Loucy (cell line): ENCODE measurements at regions not wholly inside any gene's neighbourhood (a gene's known extent, or its start where the extent isn't known, plus 50 kb on each side); places are given as distances from the start of the nearest gene placed in this dataset.

Experiments
- H2AFZ ChIP-seq: fragments of 200-600 bp; sonication (generic); 2 replicates; pipeline ENCODE4 v1.6.0; 2016; ENCODE audit warnings: antibody characterized with exemption, mild to moderate bottlenecking, low read length, moderate library complexity
- H3F3A ChIP-seq: fragments of 200-600 bp; 2 replicates; pipeline ENCODE4 v1.6.0; 2016; ENCODE audit warnings: antibody characterized with exemption, low read depth, mild to moderate bottlenecking
- H3K27me3 ChIP-seq: fragments of 200-600 bp; sonication (generic); 2 replicates; pipeline ENCODE4 v1.6.1; 2014; ENCODE audit warnings: low read length, mild to moderate bottlenecking; ENCODE audit not compliant: insufficient read depth, poor library complexity, severe bottlenecking
- H3K36me3 ChIP-seq: fragments of 200-600 bp; sonication (generic); 2 replicates; pipeline ENCODE4 v1.6.1; 2016; ENCODE audit warnings: low read length; ENCODE audit not compliant: insufficient read depth
- H3K4me1 ChIP-seq: fragments of 200-600 bp; sonication (generic); 2 replicates; pipeline ENCODE4 v1.5.1; 2014; ENCODE audit warnings: low read length, mild to moderate bottlenecking; ENCODE audit not compliant: insufficient read depth, poor library complexity, severe bottlenecking
- H3K4me2 ChIP-seq: fragments of 200-600 bp; sonication (generic); 2 replicates; pipeline ENCODE4 v1.6.0; 2014; ENCODE audit warnings: antibody characterized with exemption, low read length, low read depth, mild to moderate bottlenecking; ENCODE audit not compliant: poor library complexity, severe bottlenecking
- H3K4me3 ChIP-seq: fragments of 200-600 bp; sonication (generic); 2 replicates; pipeline ENCODE4 v1.5.1; 2014; ENCODE audit warnings: low read length, mild to moderate bottlenecking, mixed read lengths; ENCODE audit not compliant: poor library complexity, severe bottlenecking
- H3K79me2 ChIP-seq: fragments of 200-600 bp; sonication (generic); 2 replicates; pipeline ENCODE4 v1.6.1; 2014; ENCODE audit warnings: low read length; ENCODE audit not compliant: insufficient read depth
- H3K9ac ChIP-seq: fragments of 200-600 bp; sonication (generic); 2 replicates; pipeline ENCODE4 v1.6.0; 2014; ENCODE audit warnings: mild to moderate bottlenecking, low read depth, low read length, moderate library complexity; ENCODE audit not compliant: poor library complexity, severe bottlenecking
- H3K9me2 ChIP-seq: fragments of 200-600 bp; sonication (generic); replicated peaks from 2 replicates; pipeline ENCODE4 v1.6.1; 2016; ENCODE audit warnings: low read depth, low read length, mixed read lengths
- H3K9me3 ChIP-seq: fragments of 200-600 bp; sonication (generic); 2 replicates; pipeline ENCODE4 v1.6.1; 2014; ENCODE audit warnings: mild to moderate bottlenecking, antibody characterized with exemption, low read length, low read depth; ENCODE audit not compliant: insufficient read depth
- H4K20me1 ChIP-seq: fragments of 200-600 bp; sonication (generic); 2 replicates; pipeline ENCODE4 v1.6.0; 2014; ENCODE audit warnings: antibody characterized with exemption, low read length, mild to moderate bottlenecking; ENCODE audit not compliant: insufficient read depth, poor library complexity, severe bottlenecking
- CTCF ChIP-seq: fragments of 200-600 bp; sonication (generic); conservative IDR thresholded peaks from 2 replicates; pipeline ENCODE4 v1.5.1; 2014; ENCODE audit warnings: mild to moderate bottlenecking, antibody characterized with exemption, low read length
- EZH2phosphoT487 ChIP-seq: fragments of 200-600 bp; IDR thresholded peaks from 2 replicates; pipeline ENCODE4 v1.6.1; 2018; ENCODE audit warnings: antibody characterized with exemption, mild to moderate bottlenecking, moderate library complexity, borderline replicate concordance

- no peak overlapping the region for H2AFZ ChIP-seq
- H3K9me2 ChIP-seq = no peaks in the 10 kb centered on the region
- H4K20me1 ChIP-seq = no peaks in the 10 kb centered on the region
- peaks cover 7% of the 10 kb centered on the region for H3K4me1 ChIP-seq
- no peaks in the 10 kb centered on the region for H3K27me3 ChIP-seq
- H3K4me3 ChIP-seq = no peak overlapping the region
- no peak overlapping the region for H3K4me2 ChIP-seq
- no peak for TF ChIP-seq CTCF
- TF ChIP-seq EZH2phosphoT487 = no peak
- H3K36me3 ChIP-seq = no peaks in the 10 kb centered on the region
- no peaks in the 10 kb centered on the region for H3F3A ChIP-seq
- H3K79me2 ChIP-seq = no peaks in the 10 kb centered on the region
- no peaks in the 10 kb centered on the region for H3K9me3 ChIP-seq
- H3K9ac ChIP-seq = no peak overlapping the region
Observed at GRCh38 chr5:125969814-125970171, 453.4 kb upstream of the GRAMD2B start.

- no peaks in the 10 kb centered on the region for H3K9me2 ChIP-seq
- H3K4me1 ChIP-seq = peaks cover 7% of the 10 kb centered on the region
- no peak overlapping the region for H3K4me3 ChIP-seq
- H3K36me3 ChIP-seq = no peaks in the 10 kb centered on the region
- TF ChIP-seq CTCF = no peak
- no peak for TF ChIP-seq EZH2phosphoT487
- no peaks in the 10 kb centered on the region for H3K79me2 ChIP-seq
- H3K27me3 ChIP-seq = no peaks in the 10 kb centered on the region
- no peaks in the 10 kb centered on the region for H3K9me3 ChIP-seq
- no peak overlapping the region for H2AFZ ChIP-seq
- no peaks in the 10 kb centered on the region for H4K20me1 ChIP-seq
- H3K9ac ChIP-seq = no peak overlapping the region
- H3K4me2 ChIP-seq = no peak overlapping the region
- H3F3A ChIP-seq = no peaks in the 10 kb centered on the region
Observed at GRCh38 chr5:125970631-125971307, 452.4 kb upstream of the GRAMD2B start.

GRCh38 chr5:125972706-125973105 is 450.5 kb upstream of the GRAMD2B start:
- Histone ChIP-seq H3K9me3 (no peaks in the 10 kb centered on the region), H3K79me2 (no peaks in the 10 kb centered on the region), H3F3A (no peaks in the 10 kb centered on the region), H3K4me3 (no peak overlapping the region), H3K27me3 (no peaks in the 10 kb centered on the region), H3K4me1 (no peaks in the 10 kb centered on the region), H3K9me2 (no peaks in the 10 kb centered on the region), H3K9ac (no peak overlapping the region), H3K36me3 (no peaks in the 10 kb centered on the region), H4K20me1 (no peaks in the 10 kb centered on the region), H2AFZ (no peak overlapping the region), H3K4me2 (no peak overlapping the region)
- no peak for TF ChIP-seq EZH2phosphoT487
- TF ChIP-seq CTCF = no peak
